ENCODE measurements at regions not wholly inside any gene's neighbourhood (a gene's known extent, or its start where the extent isn't known, plus 50 kb on each side); places are given as distances from the start of the nearest gene placed in this dataset. TPM values are rescaled to one million over a fixed set of nuclear protein-coding genes. Genes with fewer than 3 reads are reported as not detected.

Small RNA genes in the stretch of these regions (small RNA-seq; reads per million reads assigned to genes)
- gene RNA5SP330 (ENCODE audit: insufficient read depth), result not detected
